Nephron (organoid): ENCODE measurements at regions not wholly inside any gene's neighbourhood (a gene's known extent, or its start where the extent isn't known, plus 50 kb on each side); places are given as distances from the start of the nearest gene placed in this dataset.

Experiments used
- H3K27ac Mint-ChIP-seq, 3 experiments: 2 replicates each; pipeline ENCODE4 v1.8.0; 2020; ENCODE audit warnings: mixed read lengths in 3 of 3, mild to moderate bottlenecking in 2 of 3, moderate library complexity in 1 of 3
- H3K27me3 Mint-ChIP-seq: 2 replicates; pipeline ENCODE4 v1.8.0; 2021; ENCODE audit warnings: low read depth, mild to moderate bottlenecking, moderate library complexity, mixed read lengths
- H3K36me3 Mint-ChIP-seq: 2 replicates; pipeline ENCODE4 v1.8.0; 2020; ENCODE audit warnings: low read depth, mixed read lengths
- H3K4me1 Mint-ChIP-seq: 2 replicates; pipeline ENCODE4 v1.8.0; 2020; ENCODE audit warnings: mixed read lengths
- H3K4me3 Mint-ChIP-seq, 3 experiments: 2 replicates each; pipeline ENCODE4 v1.8.0; 2020; ENCODE audit warnings: mild to moderate bottlenecking in 3 of 3, mixed read lengths in 3 of 3, moderate library complexity in 2 of 3
- H3K9me3 Mint-ChIP-seq: 2 replicates; pipeline ENCODE4 v1.8.0; 2020; ENCODE audit warnings: mixed read lengths
- TF ChIP-seq, protein P1 (sequence below), 3 experiments: fragments of 200-600 bp; sonication (generic); IDR thresholded peaks; one replicate each; pipeline ENCODE4 v1.5.0; 2021; ENCODE audit warnings: antibody characterized with exemption in 3 of 3; ENCODE audit not compliant: unreplicated experiment in 3 of 3

GRCh38 chr10:78991187-78991586 is 77.6 kb upstream of the ZMIZ1 start:
- H3K9me3 Mint-ChIP-seq: peaks cover 3% of the 10 kb centered on the region
- no peak overlapping the region for H3K27ac Mint-ChIP-seq
- TF ChIP-seq, protein P1, sequence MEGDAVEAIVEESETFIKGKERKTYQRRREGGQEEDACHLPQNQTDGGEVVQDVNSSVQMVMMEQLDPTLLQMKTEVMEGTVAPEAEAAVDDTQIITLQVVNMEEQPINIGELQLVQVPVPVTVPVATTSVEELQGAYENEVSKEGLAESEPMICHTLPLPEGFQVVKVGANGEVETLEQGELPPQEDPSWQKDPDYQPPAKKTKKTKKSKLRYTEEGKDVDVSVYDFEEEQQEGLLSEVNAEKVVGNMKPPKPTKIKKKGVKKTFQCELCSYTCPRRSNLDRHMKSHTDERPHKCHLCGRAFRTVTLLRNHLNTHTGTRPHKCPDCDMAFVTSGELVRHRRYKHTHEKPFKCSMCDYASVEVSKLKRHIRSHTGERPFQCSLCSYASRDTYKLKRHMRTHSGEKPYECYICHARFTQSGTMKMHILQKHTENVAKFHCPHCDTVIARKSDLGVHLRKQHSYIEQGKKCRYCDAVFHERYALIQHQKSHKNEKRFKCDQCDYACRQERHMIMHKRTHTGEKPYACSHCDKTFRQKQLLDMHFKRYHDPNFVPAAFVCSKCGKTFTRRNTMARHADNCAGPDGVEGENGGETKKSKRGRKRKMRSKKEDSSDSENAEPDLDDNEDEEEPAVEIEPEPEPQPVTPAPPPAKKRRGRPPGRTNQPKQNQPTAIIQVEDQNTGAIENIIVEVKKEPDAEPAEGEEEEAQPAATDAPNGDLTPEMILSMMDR (IDR thresholded peaks at IDR 0.05; ENCODE audit: unreplicated experiment in 3 of 3): no peak
- H3K4me3 Mint-ChIP-seq: no peak overlapping the region
- no peaks in the 10 kb centered on the region for H3K36me3 Mint-ChIP-seq
- peaks cover 5% of the 10 kb centered on the region for H3K4me1 Mint-ChIP-seq
- H3K27me3 Mint-ChIP-seq: peaks cover 10% of the 10 kb centered on the region

DNA sequence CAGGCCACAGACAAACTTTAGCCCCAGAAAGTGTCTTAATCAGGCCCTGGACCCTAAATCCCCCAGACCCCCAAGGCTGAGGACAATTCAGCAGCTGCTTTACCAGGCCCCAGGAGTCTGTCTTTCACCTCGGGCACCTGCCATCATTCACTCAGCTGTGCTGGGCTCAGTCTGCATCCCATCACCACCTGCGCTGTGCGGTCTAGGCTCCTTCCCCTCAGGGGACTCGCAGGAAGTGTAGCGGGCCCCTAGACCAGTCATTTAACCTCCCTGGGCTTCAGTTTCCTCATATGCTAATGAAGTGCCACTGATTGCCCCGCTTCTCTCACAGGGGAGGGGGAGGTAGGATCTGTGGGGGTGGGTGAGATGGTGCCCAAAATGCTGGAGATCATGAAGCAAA is 76.4 kb upstream of the ZMIZ1 start:
- Mint-ChIP-seq H3K27me3 (peaks cover 7% of the 10 kb centered on the region), H3K4me3 (no peak overlapping the region), H3K36me3 (no peaks in the 10 kb centered on the region), H3K27ac (no peak overlapping the region), H3K4me1 (peaks cover 6% of the 10 kb centered on the region), H3K9me3 (peaks cover 3% of the 10 kb centered on the region)
- TF ChIP-seq, protein P1 (IDR thresholded peaks at IDR 0.05; ENCODE audit: unreplicated experiment in 3 of 3): no peak

DNA sequence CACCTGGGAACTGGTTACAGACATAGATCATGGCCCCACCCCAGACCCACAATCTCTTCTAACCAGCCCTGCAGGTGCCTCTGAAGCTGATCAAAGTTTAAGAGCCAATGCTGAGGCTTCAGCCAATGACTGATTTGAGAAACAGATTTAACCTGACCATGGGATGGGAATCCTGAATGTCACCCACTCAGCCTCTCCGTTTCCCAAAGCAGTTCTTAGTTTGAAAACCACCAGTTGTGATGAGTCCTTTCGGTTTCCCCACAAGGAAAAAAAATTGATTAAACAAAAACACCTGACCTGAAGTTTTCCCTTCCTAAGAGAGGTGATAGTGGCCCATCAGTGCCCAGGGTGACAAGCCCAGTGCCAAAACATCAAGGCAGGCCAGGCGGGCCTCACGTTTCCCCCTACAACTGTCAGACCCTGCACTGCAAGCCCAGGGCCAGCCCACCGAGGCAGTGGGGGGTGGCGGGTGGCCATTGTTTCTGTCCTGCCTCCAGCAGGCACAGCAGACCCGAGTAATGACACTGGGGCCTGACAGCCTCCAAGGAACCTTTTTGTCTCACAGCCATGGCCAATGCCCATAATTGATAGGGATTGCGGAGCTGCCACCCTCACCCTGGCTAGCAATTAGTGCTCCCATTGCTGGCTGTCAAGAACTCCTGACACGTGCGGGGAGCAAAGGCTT is 75.4 kb upstream of the ZMIZ1 start:
- Mint-ChIP-seq H3K4me1 (peaks cover 6% of the 10 kb centered on the region), H3K27ac (no peak overlapping the region), H3K9me3 (peaks cover under 1% of the 10 kb centered on the region), H3K4me3 (no peak overlapping the region), H3K36me3 (no peaks in the 10 kb centered on the region), H3K27me3 (peaks cover 7% of the 10 kb centered on the region)
- TF ChIP-seq, protein P1 (IDR thresholded peaks at IDR 0.05; ENCODE audit: unreplicated experiment in 3 of 3): no peak

- TF ChIP-seq, protein P1 (IDR thresholded peaks at IDR 0.05; ENCODE audit: unreplicated experiment in 3 of 3): no peak
- peak overlapping the region in 1 of 3 experiments; percentile 8 for H3K27ac Mint-ChIP-seq
- peaks cover 14% of the 10 kb centered on the region for H3K27me3 Mint-ChIP-seq
- H3K36me3 Mint-ChIP-seq: no peaks in the 10 kb centered on the region
- peaks cover 6% of the 10 kb centered on the region for H3K4me1 Mint-ChIP-seq
- H3K9me3 Mint-ChIP-seq: no peaks in the 10 kb centered on the region
- H3K4me3 Mint-ChIP-seq: no peak overlapping the region
Observed at GRCh38 chr10:78995987-78996791, 72.6 kb upstream of the ZMIZ1 start.

DNA sequence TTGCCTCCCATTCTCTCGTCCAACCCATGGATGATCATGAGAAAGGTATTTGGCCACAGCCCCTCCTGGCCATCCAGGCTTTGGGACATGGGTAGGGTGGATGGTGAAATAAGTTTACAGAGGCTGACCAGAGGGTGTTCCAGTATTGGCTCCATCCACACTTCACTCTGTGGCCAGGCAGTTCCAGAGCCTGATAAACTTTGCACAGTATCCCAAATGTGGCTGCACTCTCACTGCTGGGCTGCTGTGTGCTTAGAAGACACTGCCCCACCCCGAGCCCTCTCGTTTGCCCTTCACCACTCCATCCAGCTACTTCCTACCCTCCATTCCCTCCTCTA is 72.0 kb upstream of the ZMIZ1 start:
- Mint-ChIP-seq H3K4me3 (no peak overlapping the region), H3K27ac (no peak overlapping the region), H3K4me1 (peaks cover 6% of the 10 kb centered on the region), H3K27me3 (peaks cover 13% of the 10 kb centered on the region), H3K9me3 (no peaks in the 10 kb centered on the region), H3K36me3 (no peaks in the 10 kb centered on the region)
- TF ChIP-seq, protein P1 (IDR thresholded peaks at IDR 0.05; ENCODE audit: unreplicated experiment in 3 of 3): no peak
